Ecto neural progenitor cell (in vitro differentiated cells): ENCODE measurements at regions not wholly inside any gene's neighbourhood (a gene's known extent, or its start where the extent isn't known, plus 50 kb on each side); places are given as distances from the start of the nearest gene placed in this dataset.

Source experiments
- DNase-seq: peaks from one replicate; pipeline ENCODE4 v3.0.0-alpha.2; 2018; ENCODE audit warnings: low spot score

GRCh38 chr6:19754686-19755085 is 82.5 kb upstream of the ID4 start:
- no peak for DNase-seq

- no peak for DNase-seq
Observed at GRCh38 chr6:19755181-19755580, 82.0 kb upstream of the ID4 start.

GRCh38 chr6:19757036-19757435 is 80.1 kb upstream of the ID4 start:
- DNase-seq, result no peak

- no peak for DNase-seq
Observed at GRCh38 chr6:19759117-19759880, 77.9 kb upstream of the ID4 start.

GRCh38 chr6:19761121-19761520 is 76.0 kb upstream of the ID4 start:
- no peak for DNase-seq

- no peak for DNase-seq
Observed at GRCh38 chr6:19771753-19772336, 65.3 kb upstream of the ID4 start.

GRCh38 chr6:19772891-19773290 is 64.3 kb upstream of the ID4 start:
- no peak for DNase-seq

GRCh38 chr6:19781269-19781668 is 55.9 kb upstream of the ID4 start:
- DNase-seq, result no peak

- no peak for DNase-seq
Observed at GRCh38 chr6:19782588-19782987, 54.6 kb upstream of the ID4 start.
